Natural killer cell treated with Interleukin-12 subunit alpha and Interleukin-12 subunit beta and Interleukin-15 and Interleukin-18, amount 100 ng/mL, for 72 hours (primary cell): ENCODE measurements at regions not wholly inside any gene's neighbourhood (a gene's known extent, or its start where the extent isn't known, plus 50 kb on each side); places are given as distances from the start of the nearest gene placed in this dataset.

Experiments
- ATAC-seq, 2 donors: fragments of 150-1000 bp; cut with Tn5 transposase in 1 of 2; sonication (Bioruptor Pico), chemical (Tn5 transposase) in 1 of 2; 2 replicates each; pipeline ENCODE4 v1.10.0; 2021
- DNase-seq: peaks from one replicate; pipeline ENCODE4 v3.0.0; 2022; ENCODE audit warnings: low spot score
- H3K27ac Mint-ChIP-seq, 2 donors: 1 replicate in 1 of 2; 2 replicates in 1 of 2; pipeline ENCODE4 v1.8.0; 2022; ENCODE audit warnings: mixed read lengths in 2 of 2, mild to moderate bottlenecking in 1 of 2, moderate library complexity in 1 of 2
- H3K27me3 Mint-ChIP-seq, 2 donors: 1 replicate in 1 of 2; 2 replicates in 1 of 2; pipeline ENCODE4 v1.8.0; 2022; ENCODE audit warnings: mixed read lengths in 2 of 2
- H3K36me3 Mint-ChIP-seq: one replicate; pipeline ENCODE4 v1.8.0; 2022; ENCODE audit warnings: mixed read lengths
- H3K4me1 Mint-ChIP-seq, 2 donors: 1 replicate in 1 of 2; 2 replicates in 1 of 2; pipeline ENCODE4 v1.8.0; 2022; ENCODE audit warnings: low read depth in 2 of 2, mixed read lengths in 2 of 2, mild to moderate bottlenecking in 1 of 2
- H3K4me3 Mint-ChIP-seq: one replicate; pipeline ENCODE4 v1.8.0; 2022; ENCODE audit warnings: mixed read lengths
- H3K9me3 Mint-ChIP-seq: 2 replicates; pipeline ENCODE4 v1.8.0; 2022; ENCODE audit warnings: mixed read lengths

- H3K9me3 Mint-ChIP-seq: no peaks in the 10 kb centered on the region
- peaks cover 37 to 44% of the 10 kb centered on the region in 2 donors for H3K4me1 Mint-ChIP-seq
- H3K27ac Mint-ChIP-seq: peak overlapping the region; percentile 90 to 92
- no peak for ATAC-seq
- H3K36me3 Mint-ChIP-seq: peaks cover 12% of the 10 kb centered on the region
- H3K4me3 Mint-ChIP-seq: peak overlapping the region; percentile 88
- no peak for DNase-seq
- no peaks in the 10 kb centered on the region for H3K27me3 Mint-ChIP-seq
Observed at GRCh38 chr2:144333143-144333555, 186.8 kb downstream of the ZEB2 start.

- peak overlapping the region; percentile 92 to 97 for H3K27ac Mint-ChIP-seq
- H3K36me3 Mint-ChIP-seq: peaks cover 12% of the 10 kb centered on the region
- H3K27me3 Mint-ChIP-seq: no peaks in the 10 kb centered on the region
- ATAC-seq (peak; percentile 94 to 95), DNase-seq (peak; percentile 95)
- no peaks in the 10 kb centered on the region for H3K9me3 Mint-ChIP-seq
- peaks cover 38 to 46% of the 10 kb centered on the region in 2 donors for H3K4me1 Mint-ChIP-seq
- peak overlapping the region; percentile 88 for H3K4me3 Mint-ChIP-seq
Observed at GRCh38 chr2:144332356-144333142, 187.4 kb downstream of the ZEB2 start.

- Mint-ChIP-seq H3K4me3 (peak overlapping the region; percentile 88), H3K4me1 (peaks cover 42 to 54% of the 10 kb centered on the region in 2 donors), H3K27me3 (no peaks in the 10 kb centered on the region), H3K27ac (peak overlapping the region; percentile 92 to 97), H3K36me3 (peaks cover 19% of the 10 kb centered on the region), H3K9me3 (no peaks in the 10 kb centered on the region)
- DNase-seq (no peak), ATAC-seq (peak; percentile 59)
Observed at GRCh38 chr2:144331674-144332355, 188.1 kb downstream of the ZEB2 start.

GRCh38 chr2:144330951-144331673, 188.8 kb downstream of the ZEB2 start:
- Mint-ChIP-seq H3K27me3 (no peaks in the 10 kb centered on the region), H3K36me3 (peaks cover 19% of the 10 kb centered on the region), H3K27ac (peak overlapping the region; percentile 92 to 97), H3K9me3 (no peaks in the 10 kb centered on the region), H3K4me1 (peaks cover 46 to 58% of the 10 kb centered on the region in 2 donors), H3K4me3 (peak overlapping the region; percentile 88)
- ATAC-seq: no peak
- no peak for DNase-seq

- ATAC-seq: no peak
- Mint-ChIP-seq H3K27ac (peak overlapping the region; percentile 92 to 97), H3K27me3 (no peaks in the 10 kb centered on the region), H3K36me3 (peaks cover 19% of the 10 kb centered on the region), H3K9me3 (no peaks in the 10 kb centered on the region), H3K4me1 (peaks cover 56 to 72% of the 10 kb centered on the region in 2 donors), H3K4me3 (peak overlapping the region; percentile 88)
- DNase-seq: no peak
Observed at GRCh38 chr2:144329472-144329871, 190.4 kb downstream of the ZEB2 start.

- H3K4me3 Mint-ChIP-seq: peak overlapping the region; percentile 76
Observed at GRCh38 chr2:144328938-144329337, 191.0 kb downstream of the ZEB2 start.

GRCh38 chr2:144326825-144327224, 193.1 kb downstream of the ZEB2 start:
- Mint-ChIP-seq H3K27me3 (no peaks in the 10 kb centered on the region), H3K4me1 (peaks cover 56 to 81% of the 10 kb centered on the region in 2 donors), H3K4me3 (peak overlapping the region; percentile 60), H3K9me3 (no peaks in the 10 kb centered on the region), H3K27ac (peak overlapping the region; percentile 90 to 92), H3K36me3 (peaks cover 25% of the 10 kb centered on the region)
- DNase-seq: no peak
- ATAC-seq: no peak

More at GRCh38 chr2:144328938-144329337, 191.0 kb downstream of the ZEB2 start:
- ATAC-seq (no peak), DNase-seq (peak; percentile 63)
- Mint-ChIP-seq H3K9me3 (no peaks in the 10 kb centered on the region), H3K27ac (peak overlapping the region; percentile 92), H3K27me3 (no peaks in the 10 kb centered on the region), H3K4me1 (peaks cover 60 to 77% of the 10 kb centered on the region in 2 donors), H3K36me3 (peaks cover 19% of the 10 kb centered on the region)

GRCh38 chr2:144325086-144325485, 194.8 kb downstream of the ZEB2 start:
- DNase-seq (peak; percentile 69), ATAC-seq (peak; percentile 89 to 91)
- peaks cover 59 to 84% of the 10 kb centered on the region in 2 donors for H3K4me1 Mint-ChIP-seq
- H3K27ac Mint-ChIP-seq: peak overlapping the region; percentile 90 to 92
- H3K4me3 Mint-ChIP-seq: peak overlapping the region; percentile 81
- no peaks in the 10 kb centered on the region for H3K27me3 Mint-ChIP-seq
- H3K36me3 Mint-ChIP-seq: peaks cover 25% of the 10 kb centered on the region
- H3K9me3 Mint-ChIP-seq: no peaks in the 10 kb centered on the region

GRCh38 chr2:144324446-144325045, 195.4 kb downstream of the ZEB2 start:
- DNase-seq: no peak
- Mint-ChIP-seq H3K27me3 (no peaks in the 10 kb centered on the region), H3K4me3 (peak overlapping the region; percentile 81), H3K4me1 (peaks cover 54 to 80% of the 10 kb centered on the region in 2 donors), H3K9me3 (no peaks in the 10 kb centered on the region), H3K36me3 (peaks cover 22% of the 10 kb centered on the region), H3K27ac (peak overlapping the region; percentile 90 to 92)
- ATAC-seq: peak; percentile 28 to 41

- no peak for DNase-seq
- peaks cover 21% of the 10 kb centered on the region for H3K36me3 Mint-ChIP-seq
- peak overlapping the region; percentile 90 to 92 for H3K27ac Mint-ChIP-seq
- H3K9me3 Mint-ChIP-seq: no peaks in the 10 kb centered on the region
- H3K27me3 Mint-ChIP-seq: no peaks in the 10 kb centered on the region
- ATAC-seq: peak in 1 of 2 donors; percentile 43
- peak overlapping the region; percentile 81 for H3K4me3 Mint-ChIP-seq
- peaks cover 53 to 78% of the 10 kb centered on the region in 2 donors for H3K4me1 Mint-ChIP-seq
Observed at GRCh38 chr2:144323946-144324345, 196.0 kb downstream of the ZEB2 start.

- no peak for DNase-seq
- no peak for ATAC-seq
- Mint-ChIP-seq H3K36me3 (peaks cover 20% of the 10 kb centered on the region), H3K27me3 (no peaks in the 10 kb centered on the region), H3K9me3 (no peaks in the 10 kb centered on the region), H3K4me1 (peaks cover 46 to 66% of the 10 kb centered on the region in 2 donors), H3K4me3 (peak overlapping the region; percentile 7), H3K27ac (peak overlapping the region; percentile 57 to 92)
Observed at GRCh38 chr2:144322379-144322778, 197.5 kb downstream of the ZEB2 start.

GRCh38 chr2:144320491-144320890, 199.4 kb downstream of the ZEB2 start:
- Mint-ChIP-seq H3K4me1 (peaks cover 47 to 62% of the 10 kb centered on the region in 2 donors), H3K27ac (peak overlapping the region; percentile 84 to 86)
- DNase-seq: peak; percentile 69

GRCh38 chr2:144317071-144317738, 202.7 kb downstream of the ZEB2 start:
- no peaks in the 10 kb centered on the region for H3K27me3 Mint-ChIP-seq
- no peak for DNase-seq
- peaks cover 34% of the 10 kb centered on the region for H3K36me3 Mint-ChIP-seq
- H3K4me3 Mint-ChIP-seq: no peak overlapping the region
- H3K9me3 Mint-ChIP-seq: peaks cover 11% of the 10 kb centered on the region
- H3K4me1 Mint-ChIP-seq: peaks cover 33 to 39% of the 10 kb centered on the region in 2 donors
- H3K27ac Mint-ChIP-seq: peak overlapping the region in 1 of 2 donors; percentile 24
- ATAC-seq: no peak

More at GRCh38 chr2:144320491-144320890, 199.4 kb downstream of the ZEB2 start:
- Mint-ChIP-seq H3K36me3 (peaks cover 28% of the 10 kb centered on the region), H3K9me3 (no peaks in the 10 kb centered on the region), H3K27me3 (no peaks in the 10 kb centered on the region), H3K4me3 (peak overlapping the region; percentile 59)
- peak; percentile 76 to 81 for ATAC-seq
